H9 (cell line): ENCODE measurements at regions not wholly inside any gene's neighbourhood (a gene's known extent, or its start where the extent isn't known, plus 50 kb on each side); places are given as distances from the start of the nearest gene placed in this dataset.

Experiments used
- DNase-seq: peaks from one replicate; pipeline ENCODE4 v3.0.0-alpha.2; 2017
- H2AFZ ChIP-seq: one replicate; pipeline ENCODE4 v1.6.1; 2013; ENCODE audit warnings: mild to moderate bottlenecking, low read length, control low read depth, moderate library complexity
- H2AK5ac ChIP-seq: 2 replicates; pipeline ENCODE4 v1.6.1; 2013; ENCODE audit warnings: low read length, control low read depth, mixed read lengths; ENCODE audit not compliant: insufficient read length
- H2BK120ac ChIP-seq: one replicate; pipeline ENCODE4 v1.6.1; 2013; ENCODE audit warnings: low read depth, mild to moderate bottlenecking, low read length, control low read depth, inconsistent platforms; ENCODE audit not compliant: poor library complexity, severe bottlenecking
- H2BK12ac ChIP-seq: 2 replicates; pipeline ENCODE4 v1.6.1; 2013; ENCODE audit warnings: low read length, control low read depth, mixed read lengths, low read depth; ENCODE audit not compliant: insufficient read length
- H2BK15ac ChIP-seq: 2 replicates; pipeline ENCODE4 v1.6.1; 2013; ENCODE audit warnings: low read depth, low read length, control low read depth
- H2BK20ac ChIP-seq: one replicate; pipeline ENCODE4 v1.6.1; 2013; ENCODE audit warnings: low read depth, mild to moderate bottlenecking, low read length, control low read depth, inconsistent platforms; ENCODE audit not compliant: poor library complexity, severe bottlenecking
- H2BK5ac ChIP-seq: 2 replicates; pipeline ENCODE4 v1.6.1; 2013; ENCODE audit warnings: low read length, control low read depth, mixed read lengths; ENCODE audit not compliant: insufficient read length
- H3K14ac ChIP-seq: 2 replicates; pipeline ENCODE4 v1.6.1; 2013; ENCODE audit warnings: low read length, control low read depth; ENCODE audit not compliant: insufficient read depth
- H3K18ac ChIP-seq: 2 replicates; pipeline ENCODE4 v1.6.1; 2013; ENCODE audit warnings: low read depth, mild to moderate bottlenecking, mixed read lengths, low read length, control low read depth; ENCODE audit not compliant: insufficient read length
- H3K23ac ChIP-seq: 2 replicates; pipeline ENCODE4 v1.6.1; 2013; ENCODE audit warnings: low read length, control low read depth, mixed read lengths, low read depth; ENCODE audit not compliant: insufficient read length
- H3K23me2 ChIP-seq: 2 replicates; pipeline ENCODE4 v1.6.1; 2013; ENCODE audit warnings: low read depth, mild to moderate bottlenecking, mixed read lengths, low read length, control low read depth; ENCODE audit not compliant: insufficient read length, poor library complexity, severe bottlenecking
- H3K27ac ChIP-seq: 2 replicates; pipeline ENCODE4 v1.5.1; 2013; ENCODE audit warnings: low read length, control low read depth, mixed read lengths, low read depth; ENCODE audit not compliant: insufficient read length
- H3K27me3 ChIP-seq: 2 replicates; pipeline ENCODE4 v1.6.1; 2013; ENCODE audit warnings: low read length, control low read depth, inconsistent platforms; ENCODE audit not compliant: insufficient read depth
- H3K4ac ChIP-seq: 2 replicates; pipeline ENCODE4 v1.6.1; 2013; ENCODE audit warnings: low read depth, mild to moderate bottlenecking, control low read depth, inconsistent platforms, low read length, moderate library complexity
- H3K4me1 ChIP-seq: 2 replicates; pipeline ENCODE4 v1.6.1; 2013; ENCODE audit warnings: low read length, control low read depth, inconsistent platforms; ENCODE audit not compliant: insufficient read depth
- H3K4me2 ChIP-seq: 2 replicates; pipeline ENCODE4 v1.6.1; 2013; ENCODE audit warnings: low read length, control low read depth, mixed read lengths; ENCODE audit not compliant: insufficient read length, insufficient read depth
- H3K56ac ChIP-seq: 2 replicates; pipeline ENCODE4 v1.6.1; 2013; ENCODE audit warnings: low read depth, mild to moderate bottlenecking, mixed read lengths, low read length, control low read depth; ENCODE audit not compliant: insufficient read length
- H3K79me1 ChIP-seq: 2 replicates; pipeline ENCODE4 v1.6.1; 2013; ENCODE audit warnings: low read depth, mild to moderate bottlenecking, moderate library complexity, low read length, control low read depth, inconsistent platforms; ENCODE audit not compliant: insufficient read depth, poor library complexity, severe bottlenecking
- H3K79me2 ChIP-seq: 2 replicates; pipeline ENCODE4 v1.6.1; 2013; ENCODE audit warnings: low read length, control low read depth, inconsistent platforms; ENCODE audit not compliant: insufficient read depth
- H3K9ac ChIP-seq: 2 replicates; pipeline ENCODE4 v1.6.1; 2013; ENCODE audit warnings: low read length, control low read depth, mixed read lengths; ENCODE audit not compliant: insufficient read length; ENCODE audit errors: extremely low read depth
- H3K9me3 ChIP-seq: one replicate; pipeline ENCODE4 v1.6.1; 2013; ENCODE audit warnings: low read depth, low read length, inconsistent platforms; ENCODE audit not compliant: control insufficient read depth
- H3T11ph ChIP-seq: one replicate; pipeline ENCODE4 v1.6.1; 2013; ENCODE audit warnings: mild to moderate bottlenecking, low read length, control low read depth, inconsistent platforms
- H4K20me1 ChIP-seq: one replicate; pipeline ENCODE4 v1.6.1; 2013; ENCODE audit not compliant: control insufficient read depth, insufficient read length, insufficient read depth
- H4K5ac ChIP-seq: 2 replicates; pipeline ENCODE4 v1.6.1; 2013; ENCODE audit warnings: low read depth, mild to moderate bottlenecking, mixed read lengths, low read length, control low read depth; ENCODE audit not compliant: insufficient read length
- H4K8ac ChIP-seq: replicated peaks from 2 replicates; pipeline ENCODE4 v1.6.1; 2013; ENCODE audit warnings: low read length, control low read depth, mixed read lengths, low read depth; ENCODE audit not compliant: insufficient read length
- H4K91ac ChIP-seq: 2 replicates; pipeline ENCODE4 v1.6.1; 2013; ENCODE audit warnings: low read depth, mild to moderate bottlenecking, moderate library complexity, mixed read lengths, low read length, control low read depth; ENCODE audit not compliant: insufficient read length
- H3K27ac Mint-ChIP-seq, 3 experiments: 2 replicates in 2 of 3; 3 replicates in 1 of 3; pipeline ENCODE4 v1.8.0; 2020 to 2021; ENCODE audit warnings: mixed read lengths in 3 of 3, mild to moderate bottlenecking in 1 of 3, moderate library complexity in 1 of 3
- H3K27me3 Mint-ChIP-seq: 2 replicates; pipeline ENCODE4 v1.8.0; 2021; ENCODE audit warnings: low read depth, mild to moderate bottlenecking, moderate library complexity, mixed read lengths
- H3K36me3 Mint-ChIP-seq, 3 experiments: 2 replicates in 2 of 3; 3 replicates in 1 of 3; pipeline ENCODE4 v1.8.0; 2020 to 2021; ENCODE audit warnings: low read depth in 3 of 3, mixed read lengths in 3 of 3; ENCODE audit not compliant: insufficient read depth in 1 of 3
- H3K4me1 Mint-ChIP-seq, 2 experiments: 2 replicates each; pipeline ENCODE4 v1.8.0; 2020; ENCODE audit warnings: mixed read lengths in 2 of 2
- H3K4me3 Mint-ChIP-seq, 2 experiments: 2 replicates in 1 of 2; 3 replicates in 1 of 2; pipeline ENCODE4 v1.8.0; 2020 to 2021; ENCODE audit warnings: mild to moderate bottlenecking in 2 of 2, mixed read lengths in 2 of 2, moderate library complexity in 1 of 2
- H3K9me3 Mint-ChIP-seq, 2 experiments: 2 replicates in 1 of 2; 3 replicates in 1 of 2; pipeline ENCODE4 v1.8.0; 2020; ENCODE audit warnings: mild to moderate bottlenecking in 2 of 2, mixed read lengths in 2 of 2, moderate library complexity in 1 of 2
- WGBS: extraction: QIAGEN DNeasy Blood & Tissue Kit; methylation state at CpG from one replicate; pipeline ENCODE4 v1.1.7; 2013; ENCODE audit warnings: missing lambda C conversion rate, low lambda C conversion rate, mixed read lengths; ENCODE audit not compliant: insufficient read length; ENCODE audit errors: extremely low coverage; 5-methylcytosine and 5-hydroxymethylcytosine counted together
- TF ChIP-seq, protein P1 (sequence below): fragments of 200-600 bp; sonication (generic); conservative IDR thresholded peaks from 3 replicates; pipeline ENCODE4 v1.8.0; 2021; ENCODE audit warnings: antibody characterized with exemption, mild to moderate bottlenecking

DNA sequence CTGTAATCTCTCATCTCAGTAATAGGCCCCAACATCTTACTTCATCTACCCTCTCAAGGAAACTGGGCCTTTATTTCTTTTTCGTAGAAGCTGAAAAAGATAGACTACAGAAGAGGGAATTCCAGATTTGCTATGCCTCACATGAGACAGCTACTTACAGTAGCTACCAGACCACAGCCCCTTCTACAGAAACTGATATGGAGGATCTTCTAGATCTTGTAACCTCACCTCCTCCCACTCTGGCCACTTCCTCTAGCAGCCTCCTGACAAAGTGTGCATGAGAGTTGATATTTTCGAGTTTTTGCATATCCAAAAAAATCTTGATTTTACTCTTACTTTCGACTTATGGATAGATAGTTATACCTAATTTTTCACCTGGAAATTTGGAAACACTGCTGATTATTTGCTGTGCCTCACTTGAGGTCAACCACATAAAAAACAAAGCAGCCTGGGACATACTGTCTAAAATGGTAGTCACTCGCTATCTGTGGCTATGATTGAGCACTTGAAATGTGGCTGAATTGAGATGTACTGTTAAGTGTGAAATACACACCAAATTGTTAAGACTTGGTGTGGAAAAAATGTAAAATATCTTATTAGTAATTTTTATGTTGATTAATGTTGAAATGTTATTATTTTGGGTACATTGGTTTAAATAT, 86.3 kb upstream of the NID2 start:
- H3K4me1 Mint-ChIP-seq, result no peaks in the 10 kb centered on the region
- no peak overlapping the region for H3K9ac ChIP-seq
- no peak overlapping the region for H2BK120ac ChIP-seq
- H2BK12ac ChIP-seq, result no peak overlapping the region
- H4K91ac ChIP-seq, result no peak overlapping the region
- DNase-seq, result no peak
- H2AK5ac ChIP-seq, result no peak overlapping the region
- no peak overlapping the region for H3K18ac ChIP-seq
- no peaks in the 10 kb centered on the region for H3K9me3 ChIP-seq
- H2AFZ ChIP-seq, result no peak overlapping the region
- H3K79me1 ChIP-seq, result no peaks in the 10 kb centered on the region
- H3K4me2 ChIP-seq, result no peak overlapping the region
- H4K20me1 ChIP-seq, result no peaks in the 10 kb centered on the region
- no peak overlapping the region for H3K4ac ChIP-seq
- no peak overlapping the region for H3K14ac ChIP-seq
- H3K4me3 Mint-ChIP-seq, result no peak overlapping the region
- no peak overlapping the region for H2BK20ac ChIP-seq
- H3K27me3 Mint-ChIP-seq, result no peaks in the 10 kb centered on the region; the same call in 1 of the 2 replicates
- no peak overlapping the region for H3K56ac ChIP-seq
- H3K27me3 ChIP-seq, result no peaks in the 10 kb centered on the region
- no peak overlapping the region for H2BK5ac ChIP-seq
- no peak overlapping the region for H4K8ac ChIP-seq
- no peaks in the 10 kb centered on the region for H3K4me1 ChIP-seq
- H3K79me2 ChIP-seq, result no peaks in the 10 kb centered on the region
- no CpG with 5 or more reads among the region's 4 CpGs for WGBS
- H2BK15ac ChIP-seq, result no peak overlapping the region
- no peaks in the 10 kb centered on the region for H3K9me3 Mint-ChIP-seq
- TF ChIP-seq, protein P1, sequence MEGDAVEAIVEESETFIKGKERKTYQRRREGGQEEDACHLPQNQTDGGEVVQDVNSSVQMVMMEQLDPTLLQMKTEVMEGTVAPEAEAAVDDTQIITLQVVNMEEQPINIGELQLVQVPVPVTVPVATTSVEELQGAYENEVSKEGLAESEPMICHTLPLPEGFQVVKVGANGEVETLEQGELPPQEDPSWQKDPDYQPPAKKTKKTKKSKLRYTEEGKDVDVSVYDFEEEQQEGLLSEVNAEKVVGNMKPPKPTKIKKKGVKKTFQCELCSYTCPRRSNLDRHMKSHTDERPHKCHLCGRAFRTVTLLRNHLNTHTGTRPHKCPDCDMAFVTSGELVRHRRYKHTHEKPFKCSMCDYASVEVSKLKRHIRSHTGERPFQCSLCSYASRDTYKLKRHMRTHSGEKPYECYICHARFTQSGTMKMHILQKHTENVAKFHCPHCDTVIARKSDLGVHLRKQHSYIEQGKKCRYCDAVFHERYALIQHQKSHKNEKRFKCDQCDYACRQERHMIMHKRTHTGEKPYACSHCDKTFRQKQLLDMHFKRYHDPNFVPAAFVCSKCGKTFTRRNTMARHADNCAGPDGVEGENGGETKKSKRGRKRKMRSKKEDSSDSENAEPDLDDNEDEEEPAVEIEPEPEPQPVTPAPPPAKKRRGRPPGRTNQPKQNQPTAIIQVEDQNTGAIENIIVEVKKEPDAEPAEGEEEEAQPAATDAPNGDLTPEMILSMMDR, result no peak
- no peaks in the 10 kb centered on the region for H3K36me3 Mint-ChIP-seq
- no peaks in the 10 kb centered on the region for H3K23me2 ChIP-seq
- no peak overlapping the region for H3K27ac Mint-ChIP-seq
- H3T11ph ChIP-seq, result no peak overlapping the region
- H3K23ac ChIP-seq, result no peak overlapping the region
- H3K27ac ChIP-seq, result no peak overlapping the region
- H4K5ac ChIP-seq, result no peak overlapping the region
